ENCODE measurements at regions not wholly inside any gene's neighbourhood (a gene's known extent, or its start where the extent isn't known, plus 50 kb on each side); places are given as distances from the start of the nearest gene placed in this dataset.

GRCh38 chr19:28794301-28794700, 418.6 kb downstream of the UQCRFS1 start:
- POLR2A ChIA-PET, result no interaction called here
- dilution Hi-C loops (cut with MboI; ENCODE audit: extremely low pct_ligation_motif_present, low sequenced_read_pairs), result no loop called here
- Histone ChIP-seq H3K4me3 (replicated peaks in 1 of 3; ENCODE audit: insufficient read depth in 1 of 3, low read depth in 1 of 3, low read length in 3 of 3) (no peak overlapping the region), H3K79me2 (ENCODE audit: control insufficient read depth, insufficient read depth, low read length) (no peaks in the 10 kb centered on the region), H3K4me1 (ENCODE audit: control insufficient read depth, extremely low read depth, insufficient read depth, low read length) (no peaks in the 10 kb centered on the region), H3K27ac (ENCODE audit: insufficient read depth, low read depth, low read length) (no peak overlapping the region), H4K20me1 (replicated peaks; ENCODE audit: control insufficient read depth, extremely low read depth, insufficient read depth, low read length) (no peaks in the 10 kb centered on the region), H3K9me3 (replicated peaks; ENCODE audit: control insufficient read depth, insufficient read depth, low read length) (peaks cover 2% of the 10 kb centered on the region), H3K36me3 (ENCODE audit: control insufficient read depth in 2 of 2, extremely low read depth in 1 of 2, insufficient read depth in 2 of 2, low read length in 2 of 2) (no peaks in the 10 kb centered on the region), H3K9me1 (replicated peaks; ENCODE audit: control insufficient read depth, extremely low read depth, insufficient read depth, low read length) (no peaks in the 10 kb centered on the region), H3K4me2 (ENCODE audit: insufficient read depth, low read length) (no peak overlapping the region), H2AFZ (ENCODE audit: low read depth, low read length) (no peak overlapping the region), H3K27me3 (ENCODE audit: control insufficient read depth in 2 of 2, insufficient read depth in 2 of 2, low read length in 2 of 2) (no peaks in the 10 kb centered on the region), H3K9ac (replicated peaks; ENCODE audit: extremely low read depth, insufficient read depth, low read length) (no peak overlapping the region)
- DNase-seq (ENCODE audit: low read depth, low spot score) (no peak), FAIRE-seq (no peak)
- BruUV-seq (replicated peaks), result no TSS peak
- intact Hi-C loops (cut with micrococcal nuclease), result no loop called here
- no peak for TF ChIP-seq GATA2 (IDR thresholded peaks at IDR 0.05; ENCODE audit: insufficient read depth, insufficient read length, low read depth, low read length)
- TF ChIP-seq POLR2AphosphoS5 (IDR thresholded peaks at IDR 0.05; ENCODE audit: insufficient read depth, low read depth, low read length), result no peak
- no peak for TF ChIP-seq POLR2A (IDR thresholded peaks at IDR 0.05; ENCODE audit: low read depth, low read length)
- CTCF ChIA-PET, result no interaction called here

DNA sequence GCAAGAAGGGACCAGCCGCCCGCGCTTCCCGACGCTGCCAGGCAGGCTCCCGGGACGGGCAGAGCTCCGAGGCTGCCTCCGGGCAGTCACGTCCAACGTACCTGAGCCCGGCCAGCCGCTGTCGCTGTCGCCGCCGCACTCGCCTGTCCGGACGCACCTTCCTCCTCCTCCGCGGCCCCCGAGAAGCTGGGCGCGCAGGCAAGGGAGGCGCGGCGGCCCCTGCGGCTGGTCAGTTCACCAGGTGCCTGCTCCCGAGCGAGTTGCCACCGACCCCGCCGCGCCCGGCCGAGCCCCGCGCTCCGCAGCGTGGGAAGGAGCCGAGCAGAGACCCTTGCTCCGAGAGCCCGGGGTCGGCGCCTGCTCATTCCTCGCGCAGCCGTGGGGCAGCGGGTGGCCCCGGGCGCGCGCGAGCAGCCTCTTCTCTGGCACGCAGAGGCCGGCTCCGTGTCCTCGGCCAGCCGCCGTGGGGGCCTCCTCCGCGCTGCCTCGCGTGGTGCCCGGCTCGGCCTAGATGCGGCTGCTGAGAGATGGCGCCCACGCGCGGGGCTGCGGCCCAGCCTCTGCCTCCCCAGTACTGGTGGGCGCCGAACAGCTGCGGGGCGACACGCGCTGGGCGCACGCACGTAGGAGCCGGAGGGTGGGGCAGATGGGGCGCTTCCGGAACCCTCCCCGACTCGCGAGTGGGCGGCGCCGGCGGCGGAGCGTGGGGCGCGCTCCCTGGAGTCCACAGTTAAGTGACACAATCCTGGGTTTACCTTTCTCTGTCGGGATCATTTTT, 419.4 kb downstream of the UQCRFS1 start:
- no peak for FAIRE-seq
- no peaks in the 10 kb centered on the region for H4K20me1 ChIP-seq (replicated peaks; ENCODE audit: control insufficient read depth, extremely low read depth, insufficient read depth, low read length)
- no peak overlapping the region for H3K27ac ChIP-seq (ENCODE audit: insufficient read depth, low read depth, low read length)
- no peak overlapping the region for H3K4me2 ChIP-seq (ENCODE audit: insufficient read depth, low read length)
- H3K4me1 ChIP-seq (ENCODE audit: control insufficient read depth, extremely low read depth, insufficient read depth, low read length), result no peaks in the 10 kb centered on the region
- peaks cover 2% of the 10 kb centered on the region for H3K9me3 ChIP-seq (replicated peaks; ENCODE audit: control insufficient read depth, insufficient read depth, low read length)
- ChIA-PET CTCF (no interaction called here), POLR2A (no interaction called here)
- H2AFZ ChIP-seq (ENCODE audit: low read depth, low read length), result no peak overlapping the region
- H3K27me3 ChIP-seq (ENCODE audit: control insufficient read depth in 2 of 2, insufficient read depth in 2 of 2, low read length in 2 of 2), result no peaks in the 10 kb centered on the region
- dilution Hi-C loops (cut with MboI; ENCODE audit: extremely low pct_ligation_motif_present, low sequenced_read_pairs), result no loop called here
- TF ChIP-seq POLR2A (IDR thresholded peaks at IDR 0.05; ENCODE audit: low read depth, low read length) (no peak), EZH2 (IDR thresholded peaks at IDR 0.05; ENCODE audit: borderline replicate concordance, low read depth, low read length, severe bottlenecking) (no peak), JUN (IDR thresholded peaks at IDR 0.05; ENCODE audit: borderline replicate concordance, insufficient read depth, insufficient read length, low read depth) (no peak), CTCF (IDR thresholded peaks at IDR 0.05; ENCODE audit: extremely low read depth in 1 of 2, insufficient read depth in 1 of 2, low read depth in 1 of 2, low read length in 2 of 2) (no peak), GATA2 (IDR thresholded peaks at IDR 0.05; ENCODE audit: insufficient read depth, insufficient read length, low read depth, low read length) (no peak), POLR2AphosphoS5 (IDR thresholded peaks at IDR 0.05; ENCODE audit: insufficient read depth, low read depth, low read length) (no peak), MYC (IDR thresholded peaks at IDR 0.05; ENCODE audit: low read depth, low read length) (no peak), FOS (IDR thresholded peaks at IDR 0.05; ENCODE audit: borderline replicate concordance, insufficient read depth, low read length) (no peak), MAX (IDR thresholded peaks at IDR 0.05; ENCODE audit: insufficient read depth, insufficient read length) (no peak)
- BruUV-seq (replicated peaks), result no TSS peak
- H3K9me1 ChIP-seq (replicated peaks; ENCODE audit: control insufficient read depth, extremely low read depth, insufficient read depth, low read length), result no peaks in the 10 kb centered on the region
- H3K9ac ChIP-seq (replicated peaks; ENCODE audit: extremely low read depth, insufficient read depth, low read length), result no peak overlapping the region
- no peak overlapping the region for H3K4me3 ChIP-seq (replicated peaks in 1 of 3; ENCODE audit: insufficient read depth in 1 of 3, low read depth in 1 of 3, low read length in 3 of 3)
- intact Hi-C loops (cut with micrococcal nuclease), result no loop called here
- H3K36me3 ChIP-seq (ENCODE audit: control insufficient read depth in 2 of 2, extremely low read depth in 1 of 2, insufficient read depth in 2 of 2, low read length in 2 of 2), result no peaks in the 10 kb centered on the region
- no peaks in the 10 kb centered on the region for H3K79me2 ChIP-seq (ENCODE audit: control insufficient read depth, insufficient read depth, low read length)
- no peak for DNase-seq (ENCODE audit: low read depth, low spot score)

All from endothelial cell of umbilical vein (primary cell).